GM12864 (cell line): ENCODE measurements at regions not wholly inside any gene's neighbourhood (a gene's known extent, or its start where the extent isn't known, plus 50 kb on each side); places are given as distances from the start of the nearest gene placed in this dataset.

Experiments
- DNase-seq: peaks from one replicate; pipeline ENCODE4 v3.0.0-alpha.2; 2011; ENCODE audit warnings: low read depth
- H3K4me3 ChIP-seq: 2 replicates; pipeline ENCODE4 v1.5.1; 2011; ENCODE audit warnings: mild to moderate bottlenecking, low read depth, low read length, control low read depth
- TF ChIP-seq, protein P1 (sequence below): IDR thresholded peaks from 2 replicates; pipeline ENCODE4 v1.5.1; 2011; ENCODE audit warnings: low read depth, mild to moderate bottlenecking, moderate library complexity, low read length, control low read depth, inconsistent platforms; ENCODE audit errors: missing control alignments

DNA sequence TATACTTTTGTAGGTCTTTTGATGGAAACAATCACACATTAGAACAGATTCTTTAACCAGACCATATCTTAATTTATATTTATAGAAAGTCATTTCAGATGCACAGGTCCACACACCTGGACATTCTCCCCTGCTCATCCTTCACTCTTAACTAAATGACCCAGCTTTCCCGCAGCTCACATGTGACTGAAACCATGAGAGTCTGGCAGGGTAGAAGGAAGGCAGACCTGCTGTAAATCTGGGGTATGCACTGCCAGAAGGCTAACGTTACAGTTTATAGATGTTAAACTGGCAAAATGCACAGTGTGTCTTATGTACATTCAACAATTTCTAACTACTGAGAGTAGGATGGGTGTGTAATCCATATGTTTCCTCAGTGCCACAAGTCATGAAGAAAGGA, 359.5 kb upstream of the SPTLC3 start:
- TF ChIP-seq, protein P1, sequence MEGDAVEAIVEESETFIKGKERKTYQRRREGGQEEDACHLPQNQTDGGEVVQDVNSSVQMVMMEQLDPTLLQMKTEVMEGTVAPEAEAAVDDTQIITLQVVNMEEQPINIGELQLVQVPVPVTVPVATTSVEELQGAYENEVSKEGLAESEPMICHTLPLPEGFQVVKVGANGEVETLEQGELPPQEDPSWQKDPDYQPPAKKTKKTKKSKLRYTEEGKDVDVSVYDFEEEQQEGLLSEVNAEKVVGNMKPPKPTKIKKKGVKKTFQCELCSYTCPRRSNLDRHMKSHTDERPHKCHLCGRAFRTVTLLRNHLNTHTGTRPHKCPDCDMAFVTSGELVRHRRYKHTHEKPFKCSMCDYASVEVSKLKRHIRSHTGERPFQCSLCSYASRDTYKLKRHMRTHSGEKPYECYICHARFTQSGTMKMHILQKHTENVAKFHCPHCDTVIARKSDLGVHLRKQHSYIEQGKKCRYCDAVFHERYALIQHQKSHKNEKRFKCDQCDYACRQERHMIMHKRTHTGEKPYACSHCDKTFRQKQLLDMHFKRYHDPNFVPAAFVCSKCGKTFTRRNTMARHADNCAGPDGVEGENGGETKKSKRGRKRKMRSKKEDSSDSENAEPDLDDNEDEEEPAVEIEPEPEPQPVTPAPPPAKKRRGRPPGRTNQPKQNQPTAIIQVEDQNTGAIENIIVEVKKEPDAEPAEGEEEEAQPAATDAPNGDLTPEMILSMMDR, result no peak
- H3K4me3 ChIP-seq, result no peak overlapping the region
- DNase-seq, result no peak

DNA sequence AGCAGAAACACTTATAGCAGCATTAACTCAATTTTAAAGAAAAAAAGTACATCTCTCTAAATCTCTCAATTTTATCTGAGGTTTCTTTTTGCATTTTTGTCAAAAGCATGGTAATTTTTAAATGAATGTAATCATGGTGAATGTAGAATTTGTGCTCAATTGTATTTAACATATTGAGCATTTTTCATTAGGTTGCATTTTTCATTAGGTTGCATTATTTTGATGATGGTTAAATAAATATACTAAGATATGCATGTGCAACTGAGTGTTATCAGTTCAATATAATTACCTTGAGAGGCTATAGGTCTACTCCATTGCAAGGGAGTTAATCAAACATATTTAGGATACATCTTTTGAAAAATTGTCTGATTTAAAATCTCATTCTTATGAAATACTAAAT, 355.1 kb upstream of the SPTLC3 start:
- no peak for DNase-seq
- H3K4me3 ChIP-seq, result no peak overlapping the region
- TF ChIP-seq, protein P1, result no peak

DNA sequence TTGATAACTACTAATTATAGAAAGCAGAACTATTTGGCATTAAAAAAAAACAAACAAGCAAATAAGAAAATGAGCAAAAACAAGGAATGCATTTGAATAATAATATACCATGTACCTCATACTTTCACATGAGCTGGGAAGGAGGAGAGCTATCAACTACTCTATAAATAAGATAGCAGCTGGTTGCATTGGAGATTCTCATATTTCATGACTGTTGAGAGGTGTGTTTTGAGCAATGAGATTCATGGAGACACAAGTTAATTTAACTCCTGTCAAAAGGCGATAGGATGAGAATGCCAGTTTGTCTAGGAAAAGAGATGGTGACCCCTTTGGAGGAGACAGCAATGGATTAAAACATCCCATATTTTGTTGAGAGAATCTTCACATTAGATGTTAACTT, 348.8 kb upstream of the SPTLC3 start:
- TF ChIP-seq, protein P1, result no peak
- DNase-seq, result no peak
- H3K4me3 ChIP-seq, result no peak overlapping the region

DNA sequence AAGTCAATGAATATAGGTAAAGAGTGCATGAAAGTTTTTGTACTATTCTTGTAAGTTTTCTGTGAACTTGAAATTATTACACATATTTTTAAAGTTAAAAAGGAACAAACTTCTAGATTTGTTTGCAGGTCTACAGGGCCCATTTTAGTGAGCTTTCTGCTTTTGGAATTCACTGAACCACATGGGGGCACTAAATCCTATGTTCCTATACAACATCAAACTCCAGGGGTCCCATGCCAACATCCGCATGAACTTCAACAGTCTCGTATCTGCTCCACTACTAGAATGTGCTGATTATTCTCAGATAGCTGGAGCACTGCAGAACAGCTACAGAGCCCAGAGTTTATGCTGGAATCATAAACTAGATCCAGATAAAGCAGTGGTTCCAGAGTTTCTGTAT, 347.9 kb upstream of the SPTLC3 start:
- DNase-seq, result no peak
- TF ChIP-seq, protein P1, result no peak
- no peak overlapping the region for H3K4me3 ChIP-seq

DNA sequence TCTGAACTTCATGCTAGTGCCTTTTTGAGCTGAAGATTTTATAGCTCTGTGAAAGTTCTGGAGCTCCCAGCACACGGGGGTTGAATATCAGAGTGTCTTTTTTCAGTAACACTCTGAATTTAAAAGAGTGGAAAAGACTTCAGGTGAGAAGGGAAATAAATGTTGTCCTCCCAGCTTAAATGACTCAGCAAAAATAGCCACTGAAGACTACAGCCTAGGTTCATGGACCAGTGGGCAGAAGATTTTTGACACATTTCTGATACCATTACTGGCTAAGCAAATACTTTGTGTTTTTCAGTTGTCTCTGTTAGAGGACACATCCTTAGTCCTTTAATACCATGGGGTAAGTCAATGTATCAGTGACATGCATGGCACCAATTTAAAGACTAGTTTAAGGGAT, 338.5 kb upstream of the SPTLC3 start:
- no peak overlapping the region for H3K4me3 ChIP-seq
- TF ChIP-seq, protein P1, result no peak
- no peak for DNase-seq

DNA sequence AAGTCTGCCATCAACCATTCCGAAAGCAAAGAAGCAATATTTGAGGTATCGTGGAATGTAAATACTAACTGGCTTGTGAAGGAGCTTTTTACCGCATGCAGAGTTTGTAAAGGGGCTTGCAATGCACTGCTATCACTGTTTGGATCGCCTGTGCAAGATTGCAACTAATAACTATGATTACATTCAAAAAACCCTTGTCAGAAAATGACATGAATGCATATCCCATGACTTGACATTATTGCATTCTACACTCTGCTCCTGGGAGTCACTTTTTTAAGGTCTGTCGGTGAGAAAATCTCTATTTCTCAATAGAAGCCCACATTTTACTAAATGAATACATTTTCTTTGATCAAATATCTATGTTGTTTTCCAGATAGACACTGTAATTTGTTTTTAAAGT, 335.4 kb upstream of the SPTLC3 start:
- DNase-seq, result no peak

DNA sequence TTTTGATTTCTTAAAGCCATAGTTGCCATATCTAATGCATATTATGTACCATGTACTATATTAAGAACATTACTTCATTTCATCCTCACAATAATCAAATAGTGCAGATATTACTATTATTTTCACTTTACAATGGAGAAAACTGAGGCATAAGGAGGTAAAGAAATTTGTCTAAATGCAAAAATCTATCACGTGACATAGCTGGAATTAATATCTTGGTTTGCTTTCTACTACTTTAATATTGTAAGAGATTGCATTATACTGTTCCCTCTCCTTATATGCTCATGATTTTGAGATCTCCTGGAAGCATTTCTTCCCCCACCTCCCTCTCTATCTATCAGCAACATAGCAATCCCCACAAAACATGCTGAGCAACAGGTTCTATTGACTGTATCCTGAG, 330.8 kb upstream of the SPTLC3 start:
- H3K4me3 ChIP-seq, result no peak overlapping the region
- DNase-seq, result no peak
- TF ChIP-seq, protein P1, result no peak

More for the DNA sequence above, 335.4 kb upstream of the SPTLC3 start:
- H3K4me3 ChIP-seq, result no peak overlapping the region
- TF ChIP-seq, protein P1, result no peak
